ENCODE measurements at regions not wholly inside any gene's neighbourhood (a gene's known extent, or its start where the extent isn't known, plus 50 kb on each side); places are given as distances from the start of the nearest gene placed in this dataset.
"Not testable (repeated sequence)": the region's sequence is repeated elsewhere in the genome, so short reads cannot be mapped to it uniquely, and the experiment has no call there.

- TF ChIP-seq CTCF, POLR2A (IDR thresholded peaks at IDR 0.05): not testable (repeated sequence)
Observed at GRCh38 chr10:35776557-35776956, 134.5 kb upstream of the FZD8 start.

Measured in right lobe of liver (tissue), 4 donors.